ENCODE measurements at regions not wholly inside any gene's neighbourhood (a gene's known extent, or its start where the extent isn't known, plus 50 kb on each side); places are given as distances from the start of the nearest gene placed in this dataset.

- no peak for TF ChIP-seq CTCF (IDR thresholded peaks at IDR 0.05)
- no peak for TF ChIP-seq POLR2A (IDR thresholded peaks at IDR 0.05)
Measured at GRCh38 chr1:163826500-163826899, 504.7 kb downstream of the NUF2 start.

All from right lobe of liver (tissue), 4 donors.